Cerebellar nuclear complex (tissue), 1 donor: ENCODE measurements at regions not wholly inside any gene's neighbourhood (a gene's known extent, or its start where the extent isn't known, plus 50 kb on each side); places are given as distances from the start of the nearest gene placed in this dataset.
"Not testable (repeated sequence)": the region's sequence is repeated elsewhere in the genome, so short reads cannot be mapped to it uniquely, and the experiment has no call there.

Experiments
- DNase-seq, 2 experiments: peaks; one replicate each; lab custom pipeline; 2025; lab: John Stamatoyannopoulos, UW

DNA sequence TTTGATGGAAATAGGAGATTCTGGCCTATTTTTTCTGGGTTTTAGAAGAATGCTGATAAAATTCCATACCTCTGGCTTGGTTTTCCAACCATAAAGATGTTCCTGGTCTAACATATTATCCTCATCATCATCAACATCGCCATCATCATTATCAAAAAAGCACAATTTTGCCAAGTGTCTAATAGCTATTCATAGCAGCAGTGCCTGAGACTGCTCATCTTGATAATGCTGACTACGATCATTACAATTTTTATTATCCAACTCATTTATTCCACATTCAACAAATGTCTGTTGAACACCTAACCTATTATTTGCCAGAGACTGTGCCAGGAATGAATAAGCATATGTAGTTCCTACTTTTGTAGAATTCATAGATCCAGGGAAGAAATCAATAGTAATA is 303.5 kb upstream of the GATB start:
- DNase-seq = no peak

DNA sequence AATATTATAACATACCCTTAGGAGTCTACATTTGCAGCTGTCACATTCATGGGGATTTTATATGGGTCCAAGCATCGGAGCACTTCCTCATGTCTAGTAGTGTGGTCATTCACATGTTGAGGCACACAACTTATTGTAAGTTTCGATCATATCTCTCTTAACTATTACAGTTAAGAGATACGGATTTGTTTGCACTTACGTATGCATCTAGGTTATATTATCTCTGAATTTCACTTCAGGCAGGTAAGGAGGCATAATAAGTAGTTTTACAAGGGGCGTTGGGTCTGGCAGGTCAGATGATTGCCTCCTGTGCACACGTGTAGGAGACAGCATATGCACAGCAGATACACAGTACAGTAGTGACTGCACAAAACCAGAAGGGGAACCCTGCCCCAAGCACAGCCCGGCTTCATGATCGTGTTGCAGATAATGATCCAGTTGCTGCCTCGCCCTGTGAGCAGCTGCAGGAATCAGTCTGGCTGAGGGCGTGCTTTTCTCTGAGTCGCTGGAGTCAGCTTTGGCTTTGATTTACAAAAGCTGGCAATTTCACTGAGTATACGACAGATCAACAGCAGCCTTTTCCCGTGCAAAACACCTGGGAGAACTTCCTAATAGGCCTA is 302.9 kb upstream of the GATB start:
- no peak for DNase-seq

DNA sequence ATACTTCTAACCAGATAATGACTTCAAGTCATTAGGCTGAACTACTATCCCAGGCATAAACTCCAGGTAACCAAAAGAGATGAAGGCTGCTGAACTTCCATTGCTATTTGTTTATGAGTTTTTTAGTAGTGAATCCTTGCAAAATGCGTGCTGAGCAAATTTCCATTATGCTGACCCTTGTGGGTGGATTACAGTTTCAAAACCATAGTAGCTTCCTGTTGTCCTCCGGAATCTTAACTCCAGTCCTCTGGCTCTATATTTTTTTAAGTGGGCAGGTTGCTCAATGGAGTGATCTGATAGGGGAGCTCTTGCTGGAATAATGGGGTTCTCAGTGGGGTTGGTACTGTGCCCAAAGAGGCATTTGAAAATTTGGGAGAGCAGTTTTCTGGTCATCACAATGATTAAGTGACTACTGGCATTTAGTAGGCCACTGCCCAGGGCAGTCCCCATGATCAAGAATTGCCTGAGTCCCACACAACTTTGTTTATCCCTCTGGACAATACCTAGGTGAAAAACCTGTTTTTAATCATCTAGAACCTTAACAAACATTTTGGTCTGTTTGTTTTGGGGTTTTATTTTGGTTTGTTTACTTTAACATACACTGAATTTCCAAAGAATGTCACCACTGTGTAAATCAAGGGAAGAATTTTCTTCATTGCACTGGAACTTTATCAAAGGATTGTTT is 302.3 kb upstream of the GATB start:
- DNase-seq = no peak

DNA sequence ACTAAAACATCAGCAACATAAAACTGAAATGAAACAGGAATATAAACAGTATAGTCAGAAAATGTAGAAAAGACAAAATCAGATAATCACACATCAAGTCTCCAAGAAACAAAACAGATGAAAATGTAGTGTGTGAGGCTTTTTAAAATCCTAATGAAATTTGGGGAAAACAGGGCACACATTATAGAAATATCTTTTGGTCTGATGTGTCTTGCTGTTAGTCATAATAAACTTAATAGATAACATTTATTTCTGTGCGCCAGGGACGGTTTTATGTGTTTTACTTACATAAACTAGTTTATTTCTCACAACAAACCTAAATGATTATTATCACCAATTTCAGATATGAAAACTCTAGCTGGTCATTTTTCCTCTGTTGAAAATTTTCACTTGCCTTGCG is 293.9 kb upstream of the GATB start:
- DNase-seq = no peak

DNA sequence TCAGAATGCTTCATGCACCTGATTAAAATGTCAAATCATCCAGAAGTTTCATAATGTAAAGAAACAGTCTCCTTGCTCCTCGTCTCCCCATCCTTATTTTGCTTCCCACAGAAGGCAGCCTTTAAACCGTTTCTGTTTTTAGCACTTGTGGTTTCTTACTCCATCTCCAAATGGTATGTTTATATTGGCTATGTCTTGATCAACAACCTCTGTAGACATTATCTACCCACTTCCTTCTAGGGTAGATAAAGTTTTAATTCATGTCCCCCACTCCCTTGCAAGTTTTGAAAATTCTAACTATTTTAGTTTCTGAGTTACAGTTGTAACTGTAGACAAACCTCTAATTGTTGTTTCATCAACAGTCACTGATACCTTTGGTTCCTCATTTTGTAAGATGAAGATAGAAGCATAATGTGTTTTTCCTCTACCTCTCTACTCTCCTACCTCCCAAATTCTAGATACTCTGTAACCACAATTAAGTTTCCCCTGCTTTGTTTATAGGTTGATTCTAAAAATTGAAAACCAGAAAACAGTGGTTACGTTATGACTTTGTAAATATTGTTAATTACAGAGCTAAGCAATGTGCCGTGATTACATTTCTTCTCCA is 291.7 kb upstream of the GATB start:
- DNase-seq = no peak

DNA sequence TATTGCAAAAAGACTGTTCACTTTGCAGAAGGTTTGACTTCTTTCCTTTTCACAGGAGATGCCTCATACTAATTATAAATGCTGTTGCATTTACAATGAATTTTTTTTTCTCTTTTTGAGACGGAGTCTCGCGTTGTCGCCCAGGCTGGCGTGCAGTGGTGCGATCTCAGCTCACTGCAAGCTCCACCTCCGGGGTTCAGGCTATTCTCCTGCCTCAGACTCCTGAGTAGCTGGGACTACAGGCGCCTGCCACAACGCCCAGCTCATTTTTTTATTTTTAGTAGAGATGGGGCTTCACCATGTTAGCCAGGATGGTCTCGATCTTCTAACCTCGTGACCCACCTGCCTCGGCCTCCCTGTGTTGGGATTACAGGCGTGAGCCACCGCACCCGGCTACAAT is 290.5 kb upstream of the GATB start:
- DNase-seq = not testable (repeated sequence)

DNA sequence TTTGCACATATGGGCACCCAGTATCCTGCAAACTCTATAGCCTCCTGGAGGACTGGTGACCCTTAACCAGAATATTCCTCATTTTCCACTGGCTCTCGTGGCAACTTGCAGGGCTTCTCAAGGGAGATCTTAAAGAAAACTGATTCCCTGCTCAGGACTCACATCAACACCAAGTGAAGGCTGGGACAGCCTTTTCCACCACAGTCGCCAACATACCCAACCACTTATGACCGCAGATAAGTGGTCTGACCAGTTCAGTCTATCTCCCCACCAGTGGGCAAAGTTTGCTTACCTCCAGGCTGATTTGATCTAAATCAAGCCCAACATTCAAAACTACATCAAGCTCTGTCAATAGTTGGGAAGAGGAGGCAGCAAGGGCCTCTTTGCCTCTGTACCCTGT is 289.3 kb upstream of the GATB start:
- no peak for DNase-seq

DNA sequence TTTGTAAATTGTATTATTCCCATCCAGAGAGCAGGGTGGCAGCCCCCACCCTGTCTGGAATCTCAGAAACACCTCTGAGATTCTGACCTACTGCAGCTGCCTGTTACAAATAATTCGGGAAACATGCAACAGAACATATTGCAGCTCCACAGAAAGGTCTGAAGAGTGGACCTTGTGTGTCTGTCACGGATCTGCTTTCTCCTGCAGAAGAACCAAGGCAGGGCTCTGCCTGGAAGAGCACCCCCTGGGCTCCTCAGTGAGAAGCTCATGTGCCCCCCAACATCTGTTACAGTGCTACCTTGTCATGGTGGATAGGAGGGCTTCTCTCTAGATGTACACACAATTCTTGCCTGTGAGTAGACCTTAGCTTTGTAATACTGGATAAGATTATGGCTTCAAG is 286.6 kb upstream of the GATB start:
- DNase-seq = no peak

DNA sequence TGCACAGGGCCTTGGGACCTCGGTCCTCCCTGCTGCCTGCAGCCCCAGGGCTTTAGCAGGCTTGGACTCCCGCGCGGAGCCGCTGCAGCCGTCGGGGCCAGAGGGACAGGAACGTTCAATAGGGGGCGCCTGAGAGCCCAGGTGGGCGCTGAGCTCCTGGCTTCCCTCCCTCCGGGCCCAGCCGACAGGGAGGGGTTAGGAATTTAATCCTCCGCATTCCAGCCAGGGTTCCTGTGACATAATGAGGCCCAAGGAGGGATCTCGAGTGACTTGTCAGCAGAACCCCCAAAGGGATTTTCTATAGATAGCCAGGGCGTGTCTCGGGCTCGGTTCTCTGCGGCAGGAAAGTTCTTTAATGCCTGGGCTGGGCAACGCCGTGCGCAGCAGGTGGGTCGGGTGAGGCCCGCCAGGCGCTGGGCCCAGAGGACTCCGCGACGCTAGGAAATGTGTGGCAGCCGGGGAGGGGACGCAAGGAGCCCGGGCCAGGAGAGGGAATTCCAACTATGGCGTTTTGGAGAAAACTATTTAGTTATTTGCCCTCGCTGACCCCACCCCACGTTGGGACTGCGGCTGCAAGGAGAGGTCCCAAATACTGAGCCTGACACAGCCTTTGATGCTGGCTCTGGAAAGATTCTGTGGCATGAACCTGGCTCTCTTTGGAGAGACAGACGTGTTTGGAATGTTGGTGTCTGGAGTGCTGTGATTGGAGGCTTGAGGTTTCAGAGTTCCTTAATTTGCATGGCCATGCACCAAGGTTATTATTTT is 285.2 kb upstream of the GATB start:
- no peak for DNase-seq

DNA sequence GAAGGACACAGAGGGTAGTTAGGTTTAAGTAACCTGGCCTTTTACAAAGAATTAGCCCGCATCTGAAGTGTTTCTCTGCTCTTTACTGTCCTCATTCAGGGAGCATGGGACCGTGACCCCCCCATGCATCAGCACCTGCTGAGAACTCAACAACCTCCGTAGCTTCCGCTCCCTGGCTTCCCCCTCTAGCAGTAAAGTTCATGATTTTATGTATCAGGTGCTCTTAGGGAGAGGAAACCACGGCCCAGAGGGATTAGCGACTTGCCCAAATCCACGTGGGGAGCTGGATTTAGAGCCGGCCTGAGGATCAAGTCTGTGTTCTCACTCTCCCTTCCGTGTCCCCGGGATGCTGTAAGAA is 284.6 kb upstream of the GATB start:
- DNase-seq = no peak

DNA sequence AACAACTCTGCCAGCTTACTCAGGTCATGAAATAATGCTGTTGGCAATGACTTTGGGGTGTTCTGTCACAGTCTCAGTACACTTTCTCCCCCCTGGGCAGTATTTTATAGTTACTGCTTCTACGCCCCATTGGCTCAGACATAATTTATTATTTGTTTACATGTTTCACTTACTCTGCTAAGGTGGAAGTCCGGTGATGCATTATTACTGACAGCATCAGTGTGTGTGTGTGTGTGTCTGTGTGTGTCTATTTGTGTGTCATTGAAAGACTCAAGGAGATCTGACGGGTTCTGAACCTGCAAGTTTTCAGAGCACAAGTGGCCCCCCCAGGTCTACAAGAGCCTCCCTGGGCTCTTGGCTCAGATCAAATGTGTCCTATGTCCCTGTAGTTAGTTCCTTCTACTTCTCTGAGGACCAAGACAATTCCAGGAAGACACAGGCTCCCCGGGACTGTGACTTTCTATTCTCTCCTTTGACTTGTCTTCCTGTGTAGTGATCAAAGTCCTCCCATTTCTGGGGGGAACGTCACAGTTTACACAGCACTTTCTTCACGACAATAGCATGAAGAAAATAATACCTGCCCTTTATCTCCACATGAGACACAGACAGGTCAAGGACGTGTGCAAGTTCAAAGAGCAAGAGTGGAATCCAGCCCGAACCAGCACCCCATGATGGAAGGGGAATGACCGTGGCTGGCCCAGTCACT is 283.7 kb upstream of the GATB start:
- no peak for DNase-seq

DNA sequence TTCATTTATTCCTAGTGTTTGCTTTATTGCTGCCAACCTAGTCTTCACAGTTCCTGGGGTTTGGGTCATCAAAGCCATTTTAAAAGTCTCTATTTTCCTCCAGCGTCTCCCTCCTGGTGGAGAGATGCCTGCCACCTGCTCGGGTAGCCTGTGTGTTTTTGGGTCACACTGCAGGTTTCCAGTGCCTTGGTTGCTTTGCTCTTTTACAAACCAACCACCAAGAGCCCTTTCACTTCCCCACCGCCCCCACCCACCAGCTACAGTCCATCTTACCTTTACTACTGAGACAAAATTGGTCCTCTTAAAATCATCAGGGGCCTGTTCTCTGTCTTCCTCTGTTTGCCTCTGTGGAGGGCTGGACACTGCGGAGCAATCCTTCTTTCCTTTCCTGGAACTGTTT is 280.5 kb upstream of the GATB start:
- no peak for DNase-seq

DNA sequence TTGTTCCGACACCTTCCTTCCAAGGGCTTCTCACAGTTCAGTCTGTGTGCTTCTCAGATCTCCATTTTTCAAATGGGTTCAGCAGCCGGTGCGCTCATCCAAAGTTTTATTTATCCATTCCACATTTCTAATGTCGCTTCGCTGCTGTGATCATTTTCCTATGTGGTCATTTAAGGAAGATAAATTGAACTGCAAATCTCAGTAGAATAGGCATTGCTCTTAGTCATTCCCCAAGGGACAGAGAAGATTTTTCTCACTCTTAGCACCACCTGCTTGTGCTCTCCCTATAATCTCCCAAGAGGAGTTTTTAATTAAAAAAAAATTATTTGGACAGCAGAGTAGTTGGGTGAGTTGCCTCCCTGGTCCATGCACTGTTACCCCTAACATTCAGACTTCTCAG is 278.9 kb upstream of the GATB start:
- no peak for DNase-seq

DNA sequence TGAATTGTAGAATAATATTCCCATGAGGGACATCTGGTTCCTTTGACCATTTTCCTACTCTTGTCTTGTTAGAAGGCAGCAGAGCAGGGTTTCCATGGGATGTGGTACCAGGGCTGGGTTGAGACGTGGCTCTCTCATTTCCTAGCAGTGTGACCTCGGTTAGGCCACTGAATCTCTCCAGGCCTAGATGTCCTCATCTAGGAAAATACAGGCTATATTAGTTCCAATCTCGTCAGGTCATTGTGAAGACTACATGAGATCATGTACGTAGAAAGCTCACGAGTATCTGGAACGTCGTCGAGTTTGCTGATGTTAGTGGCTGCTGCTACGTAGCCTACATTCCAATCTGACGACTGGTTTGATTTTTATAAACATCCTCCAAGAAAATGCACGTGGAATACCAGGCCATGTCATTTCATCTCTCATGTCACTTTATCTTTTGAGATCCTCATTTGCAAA is 278.2 kb upstream of the GATB start:
- no peak for DNase-seq

DNA sequence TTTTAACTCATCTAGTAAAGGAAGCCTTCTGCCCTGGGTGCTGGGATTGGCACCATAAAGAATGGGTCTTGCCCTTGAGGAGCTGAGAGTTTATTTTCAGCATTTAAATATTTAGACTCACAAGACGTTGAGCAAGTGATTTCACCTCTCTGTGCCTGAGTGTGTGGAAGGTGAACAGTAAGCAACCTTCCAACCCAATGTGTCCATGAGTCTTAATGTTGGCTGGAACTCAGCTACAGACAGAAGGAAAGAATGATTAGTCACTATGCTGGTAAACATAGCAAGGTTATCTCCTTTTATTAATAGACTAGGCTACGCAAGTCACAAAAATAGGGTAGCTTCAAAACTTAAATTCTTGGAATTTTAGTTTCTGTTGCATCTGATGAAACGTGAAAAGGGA is 277.4 kb upstream of the GATB start:
- DNase-seq = no peak

DNA sequence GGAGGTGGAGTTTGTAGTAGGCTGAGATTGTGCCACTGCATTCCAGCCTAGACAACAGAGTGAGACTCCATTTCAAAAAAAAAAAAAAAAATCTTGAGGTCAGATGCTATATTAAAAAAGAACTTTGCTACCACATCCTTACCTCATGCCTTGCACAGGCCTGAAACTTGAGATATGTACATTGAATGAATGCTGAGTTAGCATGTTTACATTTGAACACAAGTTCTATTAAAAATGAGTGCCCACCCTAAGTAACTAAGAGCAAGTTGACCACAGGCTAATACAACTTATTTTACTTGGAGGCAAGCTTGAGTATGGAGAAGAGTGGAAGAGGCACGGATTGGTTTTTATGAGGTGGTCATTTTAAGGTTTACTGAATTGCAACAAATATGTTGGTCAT is 276.6 kb upstream of the GATB start:
- no peak for DNase-seq

DNA sequence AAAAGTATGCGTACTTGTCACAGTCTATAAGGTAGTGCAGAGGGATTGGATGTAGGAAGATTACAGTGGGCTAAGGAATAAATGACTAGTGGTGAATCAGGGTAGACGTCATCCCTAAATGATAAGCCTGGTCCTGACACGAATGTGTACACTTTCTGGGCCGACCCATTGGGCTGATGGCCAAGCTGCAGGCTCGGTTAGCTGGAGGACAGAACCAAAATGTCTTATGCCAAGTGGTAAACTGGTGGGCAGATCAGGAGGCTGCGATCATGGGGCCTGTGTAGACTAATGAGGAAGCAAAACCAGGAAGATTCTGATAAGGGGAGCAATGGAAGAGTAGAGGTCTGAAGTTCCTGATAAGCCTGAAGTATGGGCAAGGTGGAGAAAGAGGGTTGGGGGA is 272.8 kb upstream of the GATB start:
- no peak for DNase-seq

DNA sequence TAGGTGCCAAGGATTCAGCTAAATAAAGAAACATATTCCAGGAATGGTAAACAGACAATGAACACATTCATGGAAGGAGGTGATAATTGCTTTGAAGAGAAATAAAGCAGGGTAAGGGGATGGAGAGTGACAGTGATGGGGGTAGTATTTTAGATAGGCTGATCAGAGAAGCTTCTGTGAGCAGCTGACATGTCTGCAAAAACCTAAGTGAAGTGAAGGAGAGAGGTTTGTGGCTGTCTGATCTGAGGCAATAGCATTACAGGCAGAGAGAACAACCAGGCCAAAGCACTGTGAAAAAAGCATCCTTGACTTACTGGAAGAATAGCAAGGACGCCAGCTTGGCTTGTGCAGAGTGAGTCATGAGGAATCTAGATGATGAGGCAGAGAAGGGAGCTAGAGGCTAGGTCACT is 271.9 kb upstream of the GATB start:
- DNase-seq = no peak

DNA sequence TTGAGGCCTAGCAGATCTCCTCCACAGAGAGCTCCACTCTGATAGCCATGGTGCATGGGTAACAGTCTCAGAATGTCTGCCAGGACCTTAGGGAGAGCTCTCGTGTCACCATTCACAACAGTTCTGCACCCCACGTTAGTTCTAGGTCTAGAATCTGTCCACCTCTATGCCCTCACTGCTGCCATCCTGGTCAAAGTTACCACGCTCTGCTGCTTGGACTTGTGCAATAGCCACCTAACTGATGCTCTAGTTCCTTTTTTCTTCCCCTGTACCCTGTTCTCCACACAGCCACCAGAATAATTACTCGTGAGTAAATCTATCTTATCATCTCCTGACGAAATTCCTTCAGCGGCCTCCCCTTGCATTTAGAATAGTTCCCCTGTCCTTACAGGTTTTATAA is 268.8 kb upstream of the GATB start:
- DNase-seq = no peak

DNA sequence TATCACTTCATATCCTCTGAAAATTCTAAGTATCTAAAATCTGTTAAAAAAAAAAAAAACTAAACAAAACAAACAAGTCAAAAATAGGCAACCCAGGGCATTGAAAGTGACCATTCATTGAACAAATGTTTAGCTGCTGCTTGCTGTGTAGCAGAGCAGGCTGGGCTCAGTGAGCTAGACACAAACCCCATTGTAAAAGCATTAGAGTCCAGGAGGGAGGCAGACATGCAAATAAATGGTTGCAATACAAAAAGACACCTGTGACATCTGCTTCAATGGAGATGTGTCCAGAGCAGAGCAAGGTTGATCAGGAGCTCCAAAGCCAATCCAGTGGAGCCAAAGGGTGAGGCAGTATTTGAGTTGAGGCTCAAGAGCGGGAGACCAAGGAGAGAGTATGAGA is 267.3 kb upstream of the GATB start:
- no peak for DNase-seq

DNA sequence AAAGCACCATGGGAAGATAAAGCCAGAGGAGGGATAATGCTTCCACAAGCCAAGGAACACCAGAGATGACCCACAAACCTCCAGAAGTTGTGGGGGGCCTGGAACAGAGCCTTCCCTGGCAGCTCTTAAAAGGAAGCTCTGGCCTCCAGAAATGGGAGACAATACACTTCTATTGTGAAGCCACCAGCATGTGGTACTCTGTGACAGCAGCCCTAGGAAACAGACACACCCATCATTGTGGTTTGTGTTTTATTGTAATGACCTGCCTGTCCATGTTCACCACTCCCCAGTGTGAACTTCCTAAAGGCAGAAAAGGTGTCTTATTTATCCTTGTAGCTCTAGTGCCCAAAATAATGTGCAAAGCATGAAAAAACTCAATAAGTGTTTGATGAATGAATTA is 264.1 kb upstream of the GATB start:
- DNase-seq = no peak

DNA sequence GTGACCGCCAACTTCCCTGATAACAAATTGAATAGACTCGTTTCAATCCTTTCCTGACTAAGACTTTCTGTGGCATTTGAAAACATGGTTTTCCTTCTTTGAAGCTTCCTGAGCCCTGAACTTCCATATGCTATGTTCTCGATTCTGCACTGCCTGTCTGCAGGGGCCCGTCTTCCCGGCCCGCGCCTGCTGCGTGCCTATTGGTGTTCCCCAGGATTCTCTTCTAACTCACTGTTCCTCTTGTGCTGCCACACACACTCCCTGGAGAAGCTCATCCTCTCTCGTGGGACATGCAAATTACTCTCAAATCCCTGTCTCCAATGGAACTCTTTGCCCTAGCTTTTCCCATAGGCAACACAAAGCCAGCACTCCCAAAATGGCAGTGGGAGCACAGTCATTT is 262.9 kb upstream of the GATB start:
- no peak for DNase-seq
